ENCODE measurements at regions not wholly inside any gene's neighbourhood (a gene's known extent, or its start where the extent isn't known, plus 50 kb on each side); places are given as distances from the start of the nearest gene placed in this dataset.

- TF ChIP-seq CTCF (conservative IDR thresholded peaks at IDR 0.05) (no peak), ZFX (IDR thresholded peaks at IDR 0.05) (no peak)
Observed at GRCh38 chr5:163089926-163090325, 347.5 kb upstream of the CCNG1 start.

All from C4-2B (cell line).